ENCODE measurements at regions not wholly inside any gene's neighbourhood (a gene's known extent, or its start where the extent isn't known, plus 50 kb on each side); places are given as distances from the start of the nearest gene placed in this dataset.

DNA sequence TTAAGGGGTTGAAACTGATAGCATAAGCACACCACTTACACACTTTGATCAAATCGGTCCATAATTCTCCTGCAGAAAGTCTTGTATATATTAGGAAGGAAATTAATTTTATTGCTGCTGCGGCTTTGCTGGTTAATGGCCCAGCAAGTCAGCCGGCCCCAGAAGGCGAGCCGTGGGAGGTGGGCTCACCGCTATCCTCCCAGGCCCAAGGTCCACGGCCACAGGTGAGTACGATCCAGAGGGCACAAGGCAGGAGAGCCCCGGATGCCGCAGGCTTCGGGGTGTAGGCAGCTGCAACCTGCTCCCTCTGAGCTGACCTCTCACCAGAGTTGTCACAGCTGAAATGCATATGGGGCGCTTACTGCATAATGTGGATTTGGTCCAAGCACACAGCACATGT lies 165.7 kb downstream of the TBX5 start:
- TF ChIP-seq, protein P1, sequence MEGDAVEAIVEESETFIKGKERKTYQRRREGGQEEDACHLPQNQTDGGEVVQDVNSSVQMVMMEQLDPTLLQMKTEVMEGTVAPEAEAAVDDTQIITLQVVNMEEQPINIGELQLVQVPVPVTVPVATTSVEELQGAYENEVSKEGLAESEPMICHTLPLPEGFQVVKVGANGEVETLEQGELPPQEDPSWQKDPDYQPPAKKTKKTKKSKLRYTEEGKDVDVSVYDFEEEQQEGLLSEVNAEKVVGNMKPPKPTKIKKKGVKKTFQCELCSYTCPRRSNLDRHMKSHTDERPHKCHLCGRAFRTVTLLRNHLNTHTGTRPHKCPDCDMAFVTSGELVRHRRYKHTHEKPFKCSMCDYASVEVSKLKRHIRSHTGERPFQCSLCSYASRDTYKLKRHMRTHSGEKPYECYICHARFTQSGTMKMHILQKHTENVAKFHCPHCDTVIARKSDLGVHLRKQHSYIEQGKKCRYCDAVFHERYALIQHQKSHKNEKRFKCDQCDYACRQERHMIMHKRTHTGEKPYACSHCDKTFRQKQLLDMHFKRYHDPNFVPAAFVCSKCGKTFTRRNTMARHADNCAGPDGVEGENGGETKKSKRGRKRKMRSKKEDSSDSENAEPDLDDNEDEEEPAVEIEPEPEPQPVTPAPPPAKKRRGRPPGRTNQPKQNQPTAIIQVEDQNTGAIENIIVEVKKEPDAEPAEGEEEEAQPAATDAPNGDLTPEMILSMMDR (IDR thresholded peaks at IDR 0.05) = no peak
- TF ChIP-seq POLR2A (IDR thresholded peaks at IDR 0.05) = no peak
